ENCODE measurements at regions not wholly inside any gene's neighbourhood (a gene's known extent, or its start where the extent isn't known, plus 50 kb on each side); places are given as distances from the start of the nearest gene placed in this dataset.

DNA sequence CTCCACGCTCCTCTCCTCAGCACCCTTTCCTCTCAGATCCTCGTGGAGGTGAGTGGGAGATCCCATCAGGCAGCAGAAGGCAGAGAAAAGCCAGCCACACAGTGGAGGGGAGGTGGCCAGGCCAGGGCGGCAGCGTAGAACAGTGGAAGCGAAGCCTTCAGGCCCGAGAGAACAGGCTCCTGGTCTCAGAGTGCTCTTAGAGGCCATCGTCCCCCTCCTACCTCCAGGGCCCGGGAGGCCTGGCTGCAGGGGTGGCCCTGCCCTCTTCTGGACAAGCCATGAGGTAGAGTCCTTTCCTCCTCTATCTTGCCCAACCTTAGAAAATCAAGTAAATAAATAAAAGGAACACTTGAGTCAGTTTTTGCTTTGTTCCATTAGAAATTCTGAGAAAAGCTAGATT is 202.0 kb downstream of the KATNAL1 start:
- DNase-seq, result no peak

DNA sequence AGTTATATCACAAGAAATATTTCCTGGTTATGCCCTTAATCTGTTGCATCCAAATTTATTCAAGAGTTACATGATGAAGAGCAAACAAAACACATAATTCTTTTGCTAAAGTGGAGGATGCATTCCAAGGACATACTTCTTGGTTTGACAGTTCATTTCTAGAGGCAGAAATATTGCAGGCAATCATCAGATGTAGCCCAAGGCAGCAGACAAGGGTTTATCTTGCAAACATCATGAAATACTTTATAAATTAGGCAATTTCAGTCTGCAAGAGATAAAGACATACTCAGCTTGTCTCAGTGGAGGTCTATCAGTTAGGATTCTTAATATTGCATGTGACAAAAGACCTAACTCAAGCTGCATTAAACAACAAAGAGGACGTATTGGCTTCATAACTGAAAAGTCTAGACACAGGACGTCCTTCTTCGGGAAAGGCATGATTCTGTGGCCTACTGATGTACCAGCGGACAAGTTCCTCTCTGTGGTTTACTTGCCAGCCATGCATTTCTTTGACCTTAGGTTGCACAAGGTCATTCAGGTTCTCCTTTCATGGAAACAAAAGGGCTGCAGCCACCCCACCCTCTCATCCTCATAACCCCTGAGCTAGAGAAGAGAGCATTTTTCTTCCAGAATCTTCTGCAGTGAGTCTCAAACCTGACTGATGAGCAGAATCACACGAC is 204.1 kb downstream of the KATNAL1 start:
- no peak for DNase-seq

DNA sequence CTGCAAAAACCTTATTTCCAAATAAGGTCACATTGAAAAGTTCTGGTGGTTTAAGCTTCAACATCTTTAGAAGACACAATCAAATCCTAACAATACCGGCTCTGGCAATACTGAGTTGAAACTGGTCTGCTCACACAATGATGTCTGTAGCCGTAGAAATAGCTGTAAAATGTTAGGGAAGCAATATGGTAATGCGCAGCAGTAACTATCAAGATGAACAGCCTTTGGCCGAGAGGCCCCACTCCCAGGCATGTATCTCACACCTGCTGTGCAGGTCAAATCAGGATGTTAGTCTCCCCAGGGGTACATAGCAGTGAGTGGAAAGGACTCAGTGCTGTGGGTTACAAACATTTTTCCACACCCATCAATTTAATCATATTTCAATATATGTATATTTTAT is 207.1 kb downstream of the KATNAL1 start:
- DNase-seq, result no peak

DNA sequence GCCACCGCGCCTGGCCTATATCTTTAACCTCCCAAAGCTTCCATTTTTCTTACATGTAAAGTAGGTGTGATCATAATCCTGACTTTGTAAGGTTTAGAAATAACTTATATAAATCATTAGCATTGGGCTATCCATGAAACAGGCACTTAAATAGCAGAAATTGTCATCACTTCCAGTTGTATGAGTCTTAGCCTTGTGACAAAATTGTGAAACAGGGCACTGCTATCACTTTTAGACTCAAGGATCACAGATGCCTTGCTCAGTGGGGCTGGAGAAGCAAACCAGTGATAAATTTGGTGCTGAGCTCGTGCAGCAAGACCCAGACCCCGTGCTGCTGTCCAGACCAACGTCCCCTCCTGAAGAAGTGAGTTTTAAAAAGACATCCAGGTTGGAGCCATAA is 209.7 kb downstream of the KATNAL1 start:
- no peak for DNase-seq

DNA sequence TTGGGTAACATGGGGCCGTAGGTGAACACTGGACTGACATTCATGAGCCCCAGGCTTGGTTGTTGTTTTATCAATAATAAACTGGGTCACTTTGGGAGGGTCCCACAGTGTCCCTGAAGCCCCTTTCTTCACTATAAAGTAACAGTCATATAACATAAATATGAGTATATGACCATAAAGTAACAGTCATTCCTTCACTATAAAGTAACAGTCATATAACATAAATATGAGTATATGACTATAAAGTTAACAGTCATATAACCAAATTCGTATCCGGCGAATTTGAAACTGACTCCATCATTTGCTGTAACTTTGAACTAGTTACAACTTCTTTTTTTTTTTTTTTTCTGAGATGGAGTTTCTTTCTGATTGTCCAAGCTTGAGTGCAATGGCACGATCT is 210.3 kb downstream of the KATNAL1 start:
- DNase-seq, result no peak

DNA sequence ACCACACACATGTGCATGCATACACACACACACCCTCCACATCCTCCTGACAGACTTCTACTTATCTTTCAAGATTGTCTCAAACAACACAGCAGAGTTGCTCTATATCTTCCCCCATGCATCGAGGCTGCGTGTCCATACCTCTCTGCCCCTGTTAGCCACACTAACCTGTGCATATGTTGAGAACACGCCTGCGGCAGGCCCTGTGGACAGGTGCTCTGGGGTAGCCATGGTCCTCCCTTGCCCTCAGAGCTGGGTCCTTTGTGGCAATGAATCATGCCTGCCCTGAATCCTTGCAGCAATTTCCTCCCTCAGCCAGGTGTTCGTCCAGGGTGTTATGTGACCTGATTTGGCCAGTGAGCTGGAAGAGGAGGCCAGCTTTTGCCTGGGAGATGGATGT is 213.3 kb downstream of the KATNAL1 start:
- no peak for DNase-seq

DNA sequence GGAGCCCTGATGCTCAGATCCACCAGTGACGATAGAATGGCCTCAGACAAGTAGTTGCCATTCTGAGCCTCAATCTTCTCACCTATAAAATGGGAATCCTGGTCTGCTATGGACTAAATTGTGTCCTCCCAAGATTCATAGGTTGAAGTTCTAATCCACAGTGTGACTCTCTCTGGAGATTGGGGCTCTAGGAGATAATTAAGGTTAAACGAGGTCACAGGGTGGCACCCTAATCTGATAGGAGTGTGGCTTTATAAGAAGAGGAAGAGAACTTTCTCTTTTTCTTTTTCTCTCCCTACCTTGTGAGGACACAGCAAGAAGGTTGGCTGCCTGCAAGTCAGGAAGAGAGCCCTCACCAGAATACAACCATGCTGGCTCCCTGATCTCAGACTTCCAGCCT is 214.1 kb downstream of the KATNAL1 start:
- no peak for DNase-seq

DNA sequence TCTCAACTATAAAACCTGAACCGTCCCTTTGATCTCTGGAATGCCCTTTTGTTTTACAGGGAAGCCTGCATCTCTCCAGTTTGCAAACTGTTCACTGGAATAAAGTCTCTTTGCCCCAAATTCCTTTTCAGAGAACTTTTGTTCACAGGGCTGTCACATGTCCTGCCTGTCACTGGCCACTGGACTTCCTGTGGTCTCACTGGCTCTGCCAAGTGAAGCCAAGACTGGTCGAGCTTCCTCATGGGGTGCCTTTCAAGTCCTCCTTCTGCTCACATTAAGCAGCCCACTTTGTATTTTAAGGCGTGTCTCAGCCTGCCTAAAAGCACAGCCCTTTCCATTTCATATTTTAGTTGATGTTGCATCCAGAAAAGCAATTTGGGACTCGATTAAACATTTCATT is 215.7 kb downstream of the KATNAL1 start:
- no peak for DNase-seq

DNA sequence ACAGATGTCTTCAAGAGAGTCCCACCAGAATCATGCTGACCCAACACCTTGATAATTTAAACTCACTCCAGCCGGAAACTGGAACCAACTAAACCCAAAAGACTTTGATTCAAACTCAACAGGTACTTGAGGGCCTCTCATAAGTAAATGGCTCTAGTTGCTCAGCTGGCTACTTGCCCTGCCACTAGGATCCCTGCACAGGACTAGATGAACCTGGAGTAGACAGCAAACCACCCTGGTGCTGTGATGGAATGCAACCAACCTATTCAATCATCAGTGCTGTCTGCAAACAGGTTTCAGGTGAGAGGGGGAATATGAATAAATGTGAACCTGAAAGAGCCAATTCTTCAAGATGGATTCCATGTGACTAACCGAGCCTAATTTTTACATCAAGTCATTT is 216.3 kb downstream of the KATNAL1 start:
- DNase-seq, result no peak

DNA sequence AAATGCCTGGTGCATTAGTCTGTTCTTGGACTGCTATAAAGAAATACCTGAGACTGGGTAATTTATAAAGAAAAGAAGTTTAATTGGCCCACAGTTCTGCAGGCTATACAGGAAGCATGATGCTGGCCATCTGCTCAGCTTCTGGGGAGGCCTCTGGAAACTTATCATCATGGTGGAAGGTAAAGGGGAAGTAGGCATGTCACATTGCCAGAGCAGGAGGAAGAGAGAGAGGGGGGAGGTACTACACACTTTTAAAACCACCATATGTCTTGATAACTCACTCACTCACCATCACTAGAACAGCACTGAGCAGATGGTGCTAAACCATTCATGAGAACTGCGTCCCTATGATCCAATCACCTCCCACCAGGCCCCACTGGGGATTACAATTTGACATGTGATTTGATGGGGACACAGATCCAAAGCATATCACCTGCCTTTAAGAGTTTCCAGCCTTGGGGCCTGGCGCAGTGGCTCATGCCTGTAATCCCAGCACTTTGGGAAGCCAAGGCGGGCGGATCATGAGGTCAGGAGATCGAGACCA is 219.0 kb downstream of the KATNAL1 start:
- DNase-seq, result no peak

DNA sequence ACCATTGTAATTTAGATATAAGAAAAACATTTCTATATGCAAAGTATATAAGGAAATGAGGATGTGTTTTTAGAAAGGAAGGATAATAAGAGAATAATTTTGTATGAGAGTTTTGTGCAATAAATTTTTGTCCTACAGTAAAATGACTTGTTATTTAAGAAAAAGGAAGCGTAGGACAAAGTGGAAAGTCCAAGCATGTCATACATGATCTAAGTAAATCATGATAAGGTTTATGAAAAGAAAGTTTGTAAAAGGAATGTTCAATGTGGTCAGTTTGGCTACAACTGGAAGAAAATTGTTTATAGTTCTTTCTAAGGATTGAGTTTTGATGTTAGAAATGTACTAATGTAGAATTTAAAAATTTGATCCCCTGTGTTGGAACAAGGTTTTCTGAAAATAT is 222.3 kb downstream of the KATNAL1 start:
- no peak for DNase-seq

DNA sequence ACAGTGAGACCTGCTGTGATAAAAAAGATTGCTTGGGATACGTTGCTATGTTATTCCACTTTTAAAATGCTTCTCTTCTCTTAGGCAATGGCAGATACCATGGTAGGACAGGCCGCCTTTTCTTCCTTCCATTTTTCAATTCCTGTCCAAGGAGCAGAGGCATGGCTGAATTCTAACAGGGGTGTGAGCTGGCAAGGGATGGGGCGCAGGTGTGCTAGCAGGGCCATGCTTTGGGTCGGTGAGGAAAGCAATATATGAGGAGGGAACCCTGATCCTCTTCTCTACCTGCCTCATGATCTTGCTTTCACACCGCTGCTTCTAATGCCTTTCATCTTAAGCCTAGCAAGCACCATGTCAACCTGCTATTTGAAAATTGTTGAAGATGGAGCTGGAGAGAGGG is 225.0 kb downstream of the KATNAL1 start:
- no peak for DNase-seq

DNA sequence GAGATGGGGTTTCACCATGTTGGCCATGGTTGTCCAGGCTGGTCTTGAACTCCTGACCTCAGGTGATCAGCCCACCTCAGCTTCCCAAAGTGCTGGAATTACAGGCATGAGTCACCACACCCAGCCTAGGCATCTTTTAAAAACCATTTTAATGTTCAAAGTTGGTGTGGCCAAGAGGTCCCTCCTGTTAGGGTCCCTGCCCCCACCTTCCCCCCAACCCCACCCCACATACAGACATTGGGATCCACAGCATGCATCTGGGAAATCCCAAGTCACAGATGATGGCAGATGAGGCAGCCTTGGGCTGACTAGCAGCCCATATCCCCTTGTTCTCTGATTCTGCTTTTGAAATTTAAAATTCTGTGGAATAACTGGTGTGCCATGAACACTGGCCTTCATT is 226.0 kb downstream of the KATNAL1 start:
- DNase-seq, result no peak

DNA sequence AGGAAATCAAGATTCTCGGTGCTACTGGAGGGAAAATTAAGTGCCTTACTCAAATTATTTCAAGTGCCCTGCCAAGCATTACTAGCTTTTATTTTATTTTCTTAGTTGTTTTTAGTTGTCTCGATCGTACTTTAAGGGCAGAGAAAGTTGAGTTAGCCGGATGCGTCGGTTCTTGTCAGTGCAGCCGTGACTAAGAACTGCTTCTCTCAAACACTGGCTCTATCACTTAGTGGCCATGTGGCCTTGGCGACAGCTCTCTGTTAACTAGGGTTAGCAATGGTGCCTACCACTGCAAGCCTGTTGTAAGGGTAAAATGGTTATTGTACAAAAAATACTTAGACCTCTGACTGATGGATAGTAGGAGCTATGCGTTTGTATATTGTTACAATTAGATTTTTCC is 227.8 kb downstream of the KATNAL1 start:
- DNase-seq, result no peak

DNA sequence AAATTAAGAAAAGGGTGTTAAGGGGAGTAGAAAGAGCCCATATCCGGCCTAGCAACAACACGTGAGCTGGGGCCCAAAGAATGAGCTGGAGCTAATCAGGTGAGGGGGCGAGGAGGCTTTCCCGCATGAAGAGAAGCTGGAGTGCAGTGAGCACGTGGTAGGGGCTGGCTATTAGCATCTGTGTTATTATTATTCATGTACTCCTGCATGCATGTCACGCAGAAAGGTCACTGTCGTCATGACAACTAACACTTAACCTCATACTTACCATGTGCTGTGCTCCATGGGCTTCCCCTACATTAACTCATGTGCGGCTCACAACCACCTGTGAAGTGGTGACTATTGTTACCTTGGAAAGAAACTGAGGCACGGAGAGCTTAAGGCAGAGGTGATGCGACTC is 227.6 kb upstream of the UBL3 start:
- no peak for DNase-seq

DNA sequence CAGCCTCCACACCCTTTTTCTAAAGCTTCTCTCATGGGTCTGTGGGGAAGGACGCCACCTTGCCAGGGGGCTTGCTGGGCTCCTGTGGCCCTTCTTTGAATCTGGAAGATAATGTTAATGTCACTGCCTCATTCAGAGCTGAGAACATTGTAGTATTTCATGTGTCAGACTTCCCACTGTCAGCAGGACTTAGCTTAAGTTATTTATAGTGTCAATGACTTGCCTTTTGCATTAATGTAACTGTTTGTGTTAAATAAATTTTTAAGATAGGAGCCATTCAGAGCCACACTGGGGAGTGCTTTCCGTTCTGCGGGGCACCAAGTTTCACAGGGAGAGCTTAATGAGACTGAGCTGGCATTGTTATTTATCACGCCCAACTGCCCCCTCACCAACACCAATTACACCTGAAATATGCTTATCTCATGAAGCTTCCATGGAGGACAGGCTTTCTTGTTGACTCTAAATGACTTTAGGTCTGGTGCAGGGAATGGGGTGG is 226.9 kb upstream of the UBL3 start:
- no peak for DNase-seq

DNA sequence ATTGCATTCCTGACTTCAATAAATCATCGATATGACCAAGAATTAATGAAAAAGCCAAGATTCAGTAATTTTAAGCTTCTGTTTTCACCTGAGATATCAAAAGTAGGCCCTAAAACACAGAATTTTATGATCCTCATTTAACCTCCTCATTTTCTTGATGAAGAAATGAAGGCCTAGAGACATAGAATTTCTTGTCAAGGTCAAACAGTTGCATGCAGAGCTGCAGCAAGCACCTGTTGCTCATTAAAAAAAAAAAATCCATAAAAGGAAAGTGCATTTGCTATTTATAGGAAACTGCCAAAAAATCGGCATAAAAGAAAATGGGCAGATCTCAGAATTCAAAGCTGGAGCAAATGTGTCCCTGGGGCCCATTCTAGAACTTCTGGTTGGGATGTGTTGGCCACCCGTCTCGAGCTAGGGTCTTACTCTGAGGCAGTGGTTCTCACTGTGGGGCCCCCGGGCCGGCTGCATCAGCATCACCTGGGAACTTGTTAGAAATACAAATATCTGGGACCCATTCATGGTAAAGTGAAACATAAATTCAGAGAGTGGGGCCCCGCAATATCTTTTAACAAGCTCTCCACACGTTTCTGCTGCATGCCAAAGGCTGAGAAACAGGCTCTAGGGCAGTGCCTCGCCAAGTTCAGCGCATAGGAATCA is 224.7 kb upstream of the UBL3 start:
- DNase-seq, result no peak

DNA sequence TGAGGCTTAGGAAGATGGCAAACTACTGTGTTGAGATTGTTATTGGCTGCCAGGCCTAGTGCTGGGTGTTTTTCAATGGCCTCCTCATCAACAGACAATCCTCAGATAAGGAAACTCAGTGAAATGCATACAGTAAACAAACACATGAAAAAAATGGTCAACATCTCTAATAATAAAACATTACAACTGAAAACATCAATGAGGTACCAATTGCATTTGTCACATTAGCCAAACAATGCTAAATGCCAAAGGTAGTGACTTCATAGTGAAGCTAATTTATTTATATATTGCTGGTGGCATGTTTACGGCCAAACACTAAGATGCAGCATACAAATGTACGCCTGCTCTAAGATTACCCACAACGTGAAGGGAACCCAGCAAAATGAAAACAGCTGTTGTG is 224.0 kb upstream of the UBL3 start:
- no peak for DNase-seq

DNA sequence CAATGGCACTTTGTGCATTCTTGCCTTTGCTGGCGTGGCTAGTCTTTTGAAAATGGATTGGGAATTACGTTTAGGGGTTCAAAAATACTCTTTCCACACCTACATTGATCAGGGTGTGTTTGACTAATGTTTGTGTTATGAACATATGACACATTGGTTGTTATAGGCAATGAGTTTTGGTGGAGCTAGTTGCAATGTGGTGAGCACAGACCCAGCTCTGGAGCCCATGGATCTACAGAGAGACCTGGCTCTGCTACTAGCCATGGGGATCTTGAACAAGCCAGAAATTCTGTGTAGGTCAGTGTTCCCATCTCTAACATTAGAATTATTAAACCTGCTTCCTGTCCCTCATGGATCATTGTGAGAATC is 222.4 kb upstream of the UBL3 start:
- DNase-seq, result no peak

DNA sequence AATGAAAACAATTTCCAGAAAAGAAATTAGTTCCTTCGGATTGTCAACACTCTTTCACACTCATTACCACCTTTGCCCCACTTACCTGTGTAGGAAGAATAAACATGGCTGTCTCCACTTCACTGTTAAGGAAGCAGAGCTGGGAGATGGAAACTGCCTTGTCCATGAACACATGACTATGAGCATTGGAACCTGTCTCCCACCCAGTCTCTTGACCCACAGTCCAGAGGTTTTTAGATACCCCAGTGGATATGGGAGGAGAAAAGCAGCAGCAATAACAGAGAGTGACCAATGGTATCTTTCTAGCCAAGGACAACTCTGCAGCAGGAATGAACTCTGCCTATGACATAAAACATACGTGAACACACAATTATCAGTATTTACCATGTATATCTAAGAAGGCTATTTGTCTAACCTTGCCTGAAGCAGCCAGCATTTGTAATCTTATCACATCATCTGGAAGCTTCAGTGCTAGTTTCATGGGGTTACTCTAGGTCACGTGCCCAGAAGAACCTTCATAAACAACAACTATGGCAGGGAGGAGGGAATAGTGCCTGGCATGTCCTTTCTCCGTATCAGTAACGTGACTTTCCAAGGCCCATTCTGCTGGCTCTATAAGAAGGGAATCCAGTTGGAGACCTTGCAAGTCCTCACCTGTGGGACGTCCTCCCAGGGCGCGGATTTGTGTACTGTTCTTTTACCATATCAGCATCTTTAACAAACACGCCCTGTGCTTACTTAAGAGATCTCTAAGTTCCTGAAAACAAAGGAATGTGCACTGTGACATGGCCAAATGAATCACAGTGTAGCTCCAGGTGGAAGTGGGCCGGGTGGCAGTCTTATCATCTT is 221.8 kb upstream of the UBL3 start:
- no peak for DNase-seq

DNA sequence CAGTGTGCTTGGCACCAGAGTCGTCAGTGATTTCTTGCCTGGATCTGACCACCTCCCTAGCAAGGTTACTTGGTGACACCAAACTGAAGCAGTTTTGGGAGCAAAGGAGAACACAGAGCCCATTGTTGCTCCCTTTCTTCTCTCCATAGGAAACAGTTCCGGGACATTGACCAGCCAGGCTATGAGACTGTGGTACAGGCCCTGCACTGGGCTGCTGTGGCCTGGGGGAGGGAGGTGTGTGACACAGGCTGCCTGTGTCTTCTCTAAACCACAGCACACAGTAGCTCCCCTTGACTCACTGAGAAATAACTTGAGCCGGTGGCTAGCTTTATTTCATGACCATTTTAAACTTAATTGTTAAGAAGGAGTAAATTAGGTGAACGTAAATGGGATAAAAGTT is 214.8 kb upstream of the UBL3 start:
- no peak for DNase-seq

DNA sequence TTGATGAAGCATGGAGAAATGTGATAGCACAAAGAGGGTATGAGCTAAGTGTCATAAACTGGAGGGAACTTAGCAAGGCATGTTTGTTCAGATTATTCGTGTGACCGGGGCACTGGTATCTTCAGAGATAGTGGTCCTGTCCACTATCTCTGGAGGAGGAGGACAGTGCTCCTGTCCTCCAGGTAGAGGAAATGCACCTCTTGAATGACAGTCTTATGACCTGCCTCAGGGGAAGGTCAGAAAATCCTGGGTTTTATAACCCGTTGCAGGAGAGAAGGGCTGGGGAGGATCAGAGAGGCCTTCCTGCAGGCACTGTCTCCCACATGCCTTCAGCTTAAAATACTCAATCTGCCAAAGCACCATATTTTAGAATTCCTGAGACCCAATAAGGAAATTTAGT is 213.5 kb upstream of the UBL3 start:
- no peak for DNase-seq

DNA sequence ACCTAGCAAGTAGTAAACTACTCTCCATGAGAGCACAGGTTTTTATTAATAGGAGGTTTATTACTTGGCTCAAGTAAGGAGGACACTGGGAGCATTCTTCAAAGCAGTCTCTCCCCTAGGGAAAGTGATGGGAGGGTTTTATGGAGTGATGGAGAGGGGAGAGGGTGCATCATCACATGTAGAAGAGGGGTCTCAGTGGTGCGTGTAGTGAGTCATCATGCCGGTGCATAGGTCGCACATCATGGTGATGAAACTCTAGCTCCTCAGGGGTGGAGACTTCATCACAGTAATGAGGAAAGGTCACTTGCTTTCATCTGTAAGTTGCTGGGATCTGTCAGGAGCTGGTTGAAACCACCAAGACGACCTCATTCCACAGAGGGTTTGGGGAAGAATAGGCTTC is 210.8 kb upstream of the UBL3 start:
- no peak for DNase-seq

DNA sequence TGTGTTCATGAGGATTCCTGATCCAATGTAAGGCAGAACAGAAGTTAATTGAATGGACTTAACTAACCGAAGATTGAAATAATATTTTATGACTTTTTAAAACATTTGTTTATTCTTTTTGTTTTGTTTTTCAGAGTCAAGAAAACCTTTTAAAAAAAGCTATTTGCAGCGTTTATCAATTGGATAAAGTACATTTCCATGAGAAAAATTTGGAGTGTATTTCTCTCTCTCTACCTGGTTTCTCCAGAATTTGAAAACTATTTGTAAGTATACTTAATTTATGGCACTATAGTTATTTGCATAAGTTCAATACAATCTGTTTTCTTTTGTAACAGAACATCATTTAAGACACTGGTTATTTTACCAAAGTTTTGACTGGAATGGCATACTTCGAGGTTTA is 208.0 kb upstream of the UBL3 start:
- no peak for DNase-seq
